ENCODE measurements at regions not wholly inside any gene's neighbourhood (a gene's known extent, or its start where the extent isn't known, plus 50 kb on each side); places are given as distances from the start of the nearest gene placed in this dataset.

DNA sequence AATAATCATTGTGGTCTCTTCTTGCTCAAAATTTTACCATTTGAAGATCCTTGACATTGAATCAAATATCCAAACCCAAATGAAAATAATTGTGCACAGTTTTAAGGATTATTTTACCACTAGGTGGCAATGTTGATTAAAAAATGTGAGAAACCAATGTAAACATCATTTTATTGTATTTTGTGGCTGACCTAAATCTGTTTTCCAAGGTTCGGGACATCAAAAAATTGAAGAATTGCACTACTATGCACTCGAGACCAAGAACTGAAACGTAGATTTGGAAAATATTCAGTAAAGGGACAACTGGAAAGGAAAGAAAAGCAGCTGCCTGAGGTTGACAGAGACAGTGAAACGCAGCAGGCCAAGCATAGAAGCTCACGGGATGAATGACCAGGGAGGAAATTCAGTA is 259.3 kb downstream of the SNX13 start:
- TF ChIP-seq, protein P1, sequence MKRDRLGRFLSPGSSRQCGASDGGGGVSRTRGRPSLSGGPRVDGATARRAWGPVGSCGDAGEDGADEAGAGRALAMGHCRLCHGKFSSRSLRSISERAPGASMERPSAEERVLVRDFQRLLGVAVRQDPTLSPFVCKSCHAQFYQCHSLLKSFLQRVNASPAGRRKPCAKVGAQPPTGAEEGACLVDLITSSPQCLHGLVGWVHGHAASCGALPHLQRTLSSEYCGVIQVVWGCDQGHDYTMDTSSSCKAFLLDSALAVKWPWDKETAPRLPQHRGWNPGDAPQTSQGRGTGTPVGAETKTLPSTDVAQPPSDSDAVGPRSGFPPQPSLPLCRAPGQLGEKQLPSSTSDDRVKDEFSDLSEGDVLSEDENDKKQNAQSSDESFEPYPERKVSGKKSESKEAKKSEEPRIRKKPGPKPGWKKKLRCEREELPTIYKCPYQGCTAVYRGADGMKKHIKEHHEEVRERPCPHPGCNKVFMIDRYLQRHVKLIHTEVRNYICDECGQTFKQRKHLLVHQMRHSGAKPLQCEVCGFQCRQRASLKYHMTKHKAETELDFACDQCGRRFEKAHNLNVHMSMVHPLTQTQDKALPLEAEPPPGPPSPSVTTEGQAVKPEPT (CRISPR knock-in tag; IDR thresholded peaks at IDR 0.05; ENCODE audit: low read depth) = no peak
- TF ChIP-seq MTA3 (CRISPR knock-in tag; IDR thresholded peaks at IDR 0.05) (no peak), ISL2 (CRISPR knock-in tag; IDR thresholded peaks at IDR 0.05) (no peak), SNAPC2 (CRISPR knock-in tag; IDR thresholded peaks at IDR 0.05) (no peak), JUND (CRISPR knock-in tag; IDR thresholded peaks at IDR 0.05) (no peak), ZNF530 (CRISPR knock-in tag; IDR thresholded peaks at IDR 0.05; ENCODE audit: low read depth) (no peak)
- TF ChIP-seq, protein P2, sequence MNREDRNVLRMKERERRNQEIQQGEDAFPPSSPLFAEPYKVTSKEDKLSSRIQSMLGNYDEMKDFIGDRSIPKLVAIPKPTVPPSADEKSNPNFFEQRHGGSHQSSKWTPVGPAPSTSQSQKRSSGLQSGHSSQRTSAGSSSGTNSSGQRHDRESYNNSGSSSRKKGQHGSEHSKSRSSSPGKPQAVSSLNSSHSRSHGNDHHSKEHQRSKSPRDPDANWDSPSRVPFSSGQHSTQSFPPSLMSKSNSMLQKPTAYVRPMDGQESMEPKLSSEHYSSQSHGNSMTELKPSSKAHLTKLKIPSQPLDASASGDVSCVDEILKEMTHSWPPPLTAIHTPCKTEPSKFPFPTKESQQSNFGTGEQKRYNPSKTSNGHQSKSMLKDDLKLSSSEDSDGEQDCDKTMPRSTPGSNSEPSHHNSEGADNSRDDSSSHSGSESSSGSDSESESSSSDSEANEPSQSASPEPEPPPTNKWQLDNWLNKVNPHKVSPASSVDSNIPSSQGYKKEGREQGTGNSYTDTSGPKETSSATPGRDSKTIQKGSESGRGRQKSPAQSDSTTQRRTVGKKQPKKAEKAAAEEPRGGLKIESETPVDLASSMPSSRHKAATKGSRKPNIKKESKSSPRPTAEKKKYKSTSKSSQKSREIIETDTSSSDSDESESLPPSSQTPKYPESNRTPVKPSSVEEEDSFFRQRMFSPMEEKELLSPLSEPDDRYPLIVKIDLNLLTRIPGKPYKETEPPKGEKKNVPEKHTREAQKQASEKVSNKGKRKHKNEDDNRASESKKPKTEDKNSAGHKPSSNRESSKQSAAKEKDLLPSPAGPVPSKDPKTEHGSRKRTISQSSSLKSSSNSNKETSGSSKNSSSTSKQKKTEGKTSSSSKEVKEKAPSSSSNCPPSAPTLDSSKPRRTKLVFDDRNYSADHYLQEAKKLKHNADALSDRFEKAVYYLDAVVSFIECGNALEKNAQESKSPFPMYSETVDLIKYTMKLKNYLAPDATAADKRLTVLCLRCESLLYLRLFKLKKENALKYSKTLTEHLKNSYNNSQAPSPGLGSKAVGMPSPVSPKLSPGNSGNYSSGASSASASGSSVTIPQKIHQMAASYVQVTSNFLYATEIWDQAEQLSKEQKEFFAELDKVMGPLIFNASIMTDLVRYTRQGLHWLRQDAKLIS (CRISPR knock-in tag; IDR thresholded peaks at IDR 0.05) = no peak
- TF ChIP-seq, protein P3, sequence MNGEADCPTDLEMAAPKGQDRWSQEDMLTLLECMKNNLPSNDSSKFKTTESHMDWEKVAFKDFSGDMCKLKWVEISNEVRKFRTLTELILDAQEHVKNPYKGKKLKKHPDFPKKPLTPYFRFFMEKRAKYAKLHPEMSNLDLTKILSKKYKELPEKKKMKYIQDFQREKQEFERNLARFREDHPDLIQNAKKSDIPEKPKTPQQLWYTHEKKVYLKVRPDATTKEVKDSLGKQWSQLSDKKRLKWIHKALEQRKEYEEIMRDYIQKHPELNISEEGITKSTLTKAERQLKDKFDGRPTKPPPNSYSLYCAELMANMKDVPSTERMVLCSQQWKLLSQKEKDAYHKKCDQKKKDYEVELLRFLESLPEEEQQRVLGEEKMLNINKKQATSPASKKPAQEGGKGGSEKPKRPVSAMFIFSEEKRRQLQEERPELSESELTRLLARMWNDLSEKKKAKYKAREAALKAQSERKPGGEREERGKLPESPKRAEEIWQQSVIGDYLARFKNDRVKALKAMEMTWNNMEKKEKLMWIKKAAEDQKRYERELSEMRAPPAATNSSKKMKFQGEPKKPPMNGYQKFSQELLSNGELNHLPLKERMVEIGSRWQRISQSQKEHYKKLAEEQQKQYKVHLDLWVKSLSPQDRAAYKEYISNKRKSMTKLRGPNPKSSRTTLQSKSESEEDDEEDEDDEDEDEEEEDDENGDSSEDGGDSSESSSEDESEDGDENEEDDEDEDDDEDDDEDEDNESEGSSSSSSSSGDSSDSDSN (CRISPR knock-in tag; IDR thresholded peaks at IDR 0.05) = no peak

All from HepG2 (cell line).